Sigmoid colon (tissue), 4 donors: ENCODE measurements at regions not wholly inside any gene's neighbourhood (a gene's known extent, or its start where the extent isn't known, plus 50 kb on each side); places are given as distances from the start of the nearest gene placed in this dataset.

Experiments
- EP300 ChIP-seq, 4 donors: sonication (generic); formaldehyde crosslinking; IDR thresholded peaks; one replicate each; pipeline ENCODE4 v1.6.1; 2017; ENCODE audit warnings: antibody characterized with exemption in 4 of 4
- POLR2A ChIP-seq, 2 donors: fragments of 450-650 bp; IDR thresholded peaks; one replicate each; pipeline ENCODE4 v1.6.1; 2016; ENCODE audit warnings: antibody characterized with exemption in 2 of 2, mild to moderate bottlenecking in 2 of 2, moderate library complexity in 2 of 2
- TF ChIP-seq, protein P1 (sequence below), 4 experiments: fragments of 450-650 bp in 3 of 4; fragments of 200-600 bp in 1 of 4; IDR thresholded peaks; one replicate each; pipeline ENCODE4 v1.5.1; 2016 to 2019; ENCODE audit warnings: antibody characterized with exemption in 4 of 4, mild to moderate bottlenecking in 3 of 4, moderate library complexity in 2 of 4

GRCh38 chr1:30188999-30189398, 534.4 kb downstream of the MATN1 start:
- TF ChIP-seq POLR2A (IDR thresholded peaks at IDR 0.05) = no peak
- TF ChIP-seq, protein P1, sequence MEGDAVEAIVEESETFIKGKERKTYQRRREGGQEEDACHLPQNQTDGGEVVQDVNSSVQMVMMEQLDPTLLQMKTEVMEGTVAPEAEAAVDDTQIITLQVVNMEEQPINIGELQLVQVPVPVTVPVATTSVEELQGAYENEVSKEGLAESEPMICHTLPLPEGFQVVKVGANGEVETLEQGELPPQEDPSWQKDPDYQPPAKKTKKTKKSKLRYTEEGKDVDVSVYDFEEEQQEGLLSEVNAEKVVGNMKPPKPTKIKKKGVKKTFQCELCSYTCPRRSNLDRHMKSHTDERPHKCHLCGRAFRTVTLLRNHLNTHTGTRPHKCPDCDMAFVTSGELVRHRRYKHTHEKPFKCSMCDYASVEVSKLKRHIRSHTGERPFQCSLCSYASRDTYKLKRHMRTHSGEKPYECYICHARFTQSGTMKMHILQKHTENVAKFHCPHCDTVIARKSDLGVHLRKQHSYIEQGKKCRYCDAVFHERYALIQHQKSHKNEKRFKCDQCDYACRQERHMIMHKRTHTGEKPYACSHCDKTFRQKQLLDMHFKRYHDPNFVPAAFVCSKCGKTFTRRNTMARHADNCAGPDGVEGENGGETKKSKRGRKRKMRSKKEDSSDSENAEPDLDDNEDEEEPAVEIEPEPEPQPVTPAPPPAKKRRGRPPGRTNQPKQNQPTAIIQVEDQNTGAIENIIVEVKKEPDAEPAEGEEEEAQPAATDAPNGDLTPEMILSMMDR (IDR thresholded peaks at IDR 0.05) = no peak
- no peak for TF ChIP-seq EP300 (IDR thresholded peaks at IDR 0.05)
